WI38 (cell line): ENCODE measurements at regions not wholly inside any gene's neighbourhood (a gene's known extent, or its start where the extent isn't known, plus 50 kb on each side); places are given as distances from the start of the nearest gene placed in this dataset.

Experiments
- H3K4me3 ChIP-seq: 2 replicates; pipeline ENCODE4 v1.5.1; 2011; ENCODE audit warnings: low read depth, mild to moderate bottlenecking, control low read depth, low read length
- CTCF ChIP-seq: IDR thresholded peaks from 2 replicates; pipeline ENCODE4 v1.5.1; 2012; ENCODE audit warnings: low read depth, mild to moderate bottlenecking, control low read depth, low read length

GRCh38 chr1:194268839-194269238 lies 1082.4 kb upstream of the B3GALT2 start:
- no peak for TF ChIP-seq CTCF
- H3K4me3 ChIP-seq, result no peak overlapping the region

GRCh38 chr1:194267021-194267420 lies 1080.6 kb upstream of the B3GALT2 start:
- TF ChIP-seq CTCF, result no peak
- H3K4me3 ChIP-seq, result no peak overlapping the region

- no peak overlapping the region for H3K4me3 ChIP-seq
- TF ChIP-seq CTCF, result no peak
Observed at GRCh38 chr1:194256010-194256409, 1069.6 kb upstream of the B3GALT2 start.

GRCh38 chr1:194252199-194252598 lies 1065.8 kb upstream of the B3GALT2 start:
- no peak for TF ChIP-seq CTCF
- no peak overlapping the region for H3K4me3 ChIP-seq

GRCh38 chr1:194241215-194241614 lies 1054.8 kb upstream of the B3GALT2 start:
- no peak for TF ChIP-seq CTCF

GRCh38 chr1:194233069-194233468 lies 1046.7 kb upstream of the B3GALT2 start:
- no peak overlapping the region for H3K4me3 ChIP-seq
- no peak for TF ChIP-seq CTCF

More at GRCh38 chr1:194241215-194241614, 1054.8 kb upstream of the B3GALT2 start:
- H3K4me3 ChIP-seq, result no peak overlapping the region

- no peak for TF ChIP-seq CTCF
- H3K4me3 ChIP-seq, result no peak overlapping the region
Observed at GRCh38 chr1:194230351-194231144, 1044.1 kb upstream of the B3GALT2 start.
